ENCODE measurements at regions not wholly inside any gene's neighbourhood (a gene's known extent, or its start where the extent isn't known, plus 50 kb on each side); places are given as distances from the start of the nearest gene placed in this dataset.
"Not testable (repeated sequence)": the region's sequence is repeated elsewhere in the genome, so short reads cannot be mapped to it uniquely, and the experiment has no call there.

- Mint-ChIP-seq H3K4me1 (ENCODE audit: low read depth in 2 of 2) (no peaks in the 10 kb centered on the region), H3K4me3 (no peak overlapping the region), H3K27me3 (peaks cover 0 to 2% of the 10 kb centered on the region in 2 donors), H3K36me3 (no peaks in the 10 kb centered on the region), H3K9me3 (no peaks in the 10 kb centered on the region), H3K27ac (no peak overlapping the region)
- no peak for DNase-seq (ENCODE audit: low spot score)
- ATAC-seq, result no peak
Observed at GRCh38 chr9:129309906-129310305, 131.8 kb upstream of the IER5L start.

- Mint-ChIP-seq H3K27me3 (peaks cover 0 to 2% of the 10 kb centered on the region in 2 donors), H3K27ac (no peak overlapping the region)
Observed at GRCh38 chr9:129309041-129309430, 131.0 kb upstream of the IER5L start.

GRCh38 chr9:129307227-129307970 is 129.3 kb upstream of the IER5L start:
- Mint-ChIP-seq H3K4me3 (no peak overlapping the region), H3K9me3 (no peaks in the 10 kb centered on the region), H3K27ac (no peak overlapping the region), H3K4me1 (ENCODE audit: low read depth in 2 of 2) (no peaks in the 10 kb centered on the region), H3K27me3 (peaks cover 0 to 3% of the 10 kb centered on the region in 2 donors), H3K36me3 (no peaks in the 10 kb centered on the region)
- DNase-seq (ENCODE audit: low spot score) (no peak), ATAC-seq (no peak)

More at GRCh38 chr9:129309041-129309430, 131.0 kb upstream of the IER5L start:
- Mint-ChIP-seq H3K4me1 (ENCODE audit: low read depth in 2 of 2) (no peaks in the 10 kb centered on the region), H3K4me3 (no peak overlapping the region), H3K9me3 (no peaks in the 10 kb centered on the region), H3K36me3 (no peaks in the 10 kb centered on the region)
- no peak for ATAC-seq
- DNase-seq (ENCODE audit: low spot score), result no peak

- H3K4me3 Mint-ChIP-seq, result no peak overlapping the region
- H3K36me3 Mint-ChIP-seq, result no peaks in the 10 kb centered on the region
- DNase-seq (ENCODE audit: low spot score) (no peak), ATAC-seq (no peak)
- H3K9me3 Mint-ChIP-seq, result no peaks in the 10 kb centered on the region
- H3K27ac Mint-ChIP-seq, result no peak overlapping the region
- peaks cover 0 to 3% of the 10 kb centered on the region in 2 donors for H3K27me3 Mint-ChIP-seq
- no peaks in the 10 kb centered on the region for H3K4me1 Mint-ChIP-seq (ENCODE audit: low read depth in 2 of 2)
Observed at GRCh38 chr9:129306318-129306973, 128.4 kb upstream of the IER5L start.

- Mint-ChIP-seq H3K27me3 (peaks cover 7% of the 10 kb centered on the region in 2 donors), H3K4me1 (ENCODE audit: low read depth in 2 of 2) (no peaks in the 10 kb centered on the region), H3K36me3 (no peaks in the 10 kb centered on the region), H3K27ac (no peak overlapping the region), H3K9me3 (no peaks in the 10 kb centered on the region), H3K4me3 (no peak overlapping the region)
- ATAC-seq, result no peak
- no peak for DNase-seq (ENCODE audit: low spot score)
Observed at GRCh38 chr9:129305246-129305645, 127.2 kb upstream of the IER5L start.

GRCh38 chr9:129301941-129302340 is 123.9 kb upstream of the IER5L start:
- Mint-ChIP-seq H3K36me3 (no peaks in the 10 kb centered on the region), H3K27me3 (peaks cover 14 to 19% of the 10 kb centered on the region in 2 donors), H3K4me3 (no peak overlapping the region), H3K27ac (no peak overlapping the region), H3K4me1 (ENCODE audit: low read depth in 2 of 2) (no peaks in the 10 kb centered on the region), H3K9me3 (no peaks in the 10 kb centered on the region)
- ATAC-seq, result no peak
- DNase-seq (ENCODE audit: low spot score), result no peak

GRCh38 chr9:129296195-129296594 is 118.1 kb upstream of the IER5L start:
- H3K4me3 Mint-ChIP-seq; H3K4me1 Mint-ChIP-seq (ENCODE audit: low read depth in 2 of 2); ATAC-seq; DNase-seq (ENCODE audit: low spot score); H3K36me3 Mint-ChIP-seq; H3K27ac Mint-ChIP-seq; H3K9me3 Mint-ChIP-seq: not testable (repeated sequence)
- H3K27me3 Mint-ChIP-seq, result peaks cover 11 to 18% of the 10 kb centered on the region in 2 donors

GRCh38 chr9:129291041-129291501 is 113.0 kb upstream of the IER5L start:
- Mint-ChIP-seq H3K4me3 (no peak overlapping the region), H3K36me3 (peaks cover 4% of the 10 kb centered on the region), H3K27me3 (peaks cover 0 to 4% of the 10 kb centered on the region in 2 donors), H3K4me1 (ENCODE audit: low read depth in 2 of 2) (no peaks in the 10 kb centered on the region), H3K9me3 (peaks cover 2% of the 10 kb centered on the region), H3K27ac (no peak overlapping the region)
- no peak for ATAC-seq
- no peak for DNase-seq (ENCODE audit: low spot score)

- DNase-seq (ENCODE audit: low spot score), result no peak
- H3K36me3 Mint-ChIP-seq, result peaks cover under 1% of the 10 kb centered on the region
- no peaks in the 10 kb centered on the region for H3K4me1 Mint-ChIP-seq (ENCODE audit: low read depth in 2 of 2)
- no peak for ATAC-seq
- peaks cover 0 to 4% of the 10 kb centered on the region in 2 donors for H3K27me3 Mint-ChIP-seq
- H3K27ac Mint-ChIP-seq, result no peak overlapping the region
- peaks cover under 1% of the 10 kb centered on the region for H3K9me3 Mint-ChIP-seq
- H3K4me3 Mint-ChIP-seq, result no peak overlapping the region
Observed at GRCh38 chr9:129290606-129291005, 112.5 kb upstream of the IER5L start.

- peaks cover 0 to 4% of the 10 kb centered on the region in 2 donors for H3K27me3 Mint-ChIP-seq
- no peak for DNase-seq (ENCODE audit: low spot score)
- no peak overlapping the region for H3K4me3 Mint-ChIP-seq
- H3K36me3 Mint-ChIP-seq, result no peaks in the 10 kb centered on the region
- H3K4me1 Mint-ChIP-seq (ENCODE audit: low read depth in 2 of 2), result no peaks in the 10 kb centered on the region
- no peak for ATAC-seq
- H3K27ac Mint-ChIP-seq, result no peak overlapping the region
- no peaks in the 10 kb centered on the region for H3K9me3 Mint-ChIP-seq
Observed at GRCh38 chr9:129289883-129290282, 111.8 kb upstream of the IER5L start.

GRCh38 chr9:129289131-129289731 is 111.2 kb upstream of the IER5L start:
- H3K36me3 Mint-ChIP-seq, result no peaks in the 10 kb centered on the region
- H3K27ac Mint-ChIP-seq, result no peak overlapping the region
- ATAC-seq, result no peak
- no peak overlapping the region for H3K4me3 Mint-ChIP-seq
- no peak for DNase-seq (ENCODE audit: low spot score)
- no peaks in the 10 kb centered on the region for H3K4me1 Mint-ChIP-seq (ENCODE audit: low read depth in 2 of 2)
- H3K27me3 Mint-ChIP-seq, result peaks cover 0 to 4% of the 10 kb centered on the region in 2 donors
- H3K9me3 Mint-ChIP-seq, result no peaks in the 10 kb centered on the region

GRCh38 chr9:129287619-129288305 is 109.7 kb upstream of the IER5L start:
- Mint-ChIP-seq H3K27ac (no peak overlapping the region), H3K9me3 (no peaks in the 10 kb centered on the region)

GRCh38 chr9:129285979-129286772 is 108.1 kb upstream of the IER5L start:
- Mint-ChIP-seq H3K36me3 (no peaks in the 10 kb centered on the region), H3K4me1 (ENCODE audit: low read depth in 2 of 2) (no peaks in the 10 kb centered on the region), H3K27me3 (peaks cover 0 to 4% of the 10 kb centered on the region in 2 donors), H3K27ac (peak overlapping the region in 1 of 2 donors; percentile 61), H3K9me3 (no peaks in the 10 kb centered on the region), H3K4me3 (no peak overlapping the region)
- DNase-seq (ENCODE audit: low spot score), result no peak
- ATAC-seq, result no peak

More at GRCh38 chr9:129287619-129288305, 109.7 kb upstream of the IER5L start:
- no peaks in the 10 kb centered on the region for H3K36me3 Mint-ChIP-seq
- H3K4me3 Mint-ChIP-seq, result no peak overlapping the region
- H3K27me3 Mint-ChIP-seq, result peaks cover 0 to 4% of the 10 kb centered on the region in 2 donors
- H3K4me1 Mint-ChIP-seq (ENCODE audit: low read depth in 2 of 2), result no peaks in the 10 kb centered on the region
- DNase-seq (ENCODE audit: low spot score), result no peak
- ATAC-seq, result no peak

All from natural killer cell treated with Interleukin-12 subunit alpha and Interleukin-12 subunit beta and Interleukin-15 and Interleukin-18, amount 100 ng/mL, for 72 hours (primary cell).